CD4-positive, alpha-beta T cell treated with Interleukin-6 at 100 ng/mL for 8 hours (primary cell): ENCODE measurements at regions not wholly inside any gene's neighbourhood (a gene's known extent, or its start where the extent isn't known, plus 50 kb on each side); places are given as distances from the start of the nearest gene placed in this dataset.
A peak's percentile ranks its signal among the peaks of the same experiment; 100 is the strongest.

Experiments used
- DNase-seq: peaks from one replicate; pipeline ENCODE4 v3.0.0-alpha.2; 2020; ENCODE audit warnings: mixed read lengths, low spot score

- no peak for DNase-seq
Measured at GRCh38 chr13:80448725-80449124, 107.8 kb upstream of the SPRY2 start.

GRCh38 chr13:80447747-80448146 is 106.8 kb upstream of the SPRY2 start:
- no peak for DNase-seq

GRCh38 chr13:80444240-80445015 is 103.5 kb upstream of the SPRY2 start:
- DNase-seq = no peak

- DNase-seq = no peak
Measured at GRCh38 chr13:80442609-80443008, 101.7 kb upstream of the SPRY2 start.

- DNase-seq = no peak
Measured at GRCh38 chr13:80441968-80442367, 101.0 kb upstream of the SPRY2 start.

DNA sequence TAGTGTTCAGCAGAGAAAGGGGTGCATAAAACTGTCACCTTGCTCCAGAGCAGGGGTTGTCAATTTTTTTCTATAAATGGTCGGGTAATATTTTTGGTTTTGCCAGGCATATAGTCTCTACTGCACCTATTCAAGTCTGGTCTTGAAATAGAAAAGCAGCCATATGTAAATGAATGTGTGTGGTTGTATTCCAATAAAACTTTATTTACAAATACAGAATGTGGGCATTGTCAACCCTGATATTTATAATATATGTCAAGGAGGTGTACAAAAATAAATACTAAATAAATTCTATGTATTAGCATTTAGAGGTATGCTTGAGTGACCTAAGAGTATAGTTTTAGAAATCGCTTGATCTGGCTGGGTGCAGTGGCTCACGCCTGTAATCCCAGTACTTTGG is 97.6 kb upstream of the SPRY2 start:
- DNase-seq = no peak

DNA sequence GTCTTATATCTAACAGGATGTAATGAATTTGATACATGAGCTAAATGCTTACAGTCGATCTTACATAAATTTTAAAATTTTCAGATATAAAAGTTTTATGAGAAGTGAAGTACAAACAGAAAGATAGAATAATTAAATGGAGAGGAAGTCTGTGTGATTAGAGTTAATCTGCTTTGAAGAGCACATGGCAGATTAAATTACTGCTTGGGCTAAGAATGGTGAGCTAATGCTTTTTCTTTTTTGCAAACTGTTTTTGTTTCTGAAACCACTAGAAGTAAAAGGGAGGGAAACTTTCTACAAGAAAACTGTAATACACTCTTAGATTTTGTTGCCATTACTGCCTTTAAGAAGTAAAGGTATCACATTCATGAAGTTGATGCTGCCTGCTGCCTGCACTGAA is 96.3 kb upstream of the SPRY2 start:
- DNase-seq = no peak

DNA sequence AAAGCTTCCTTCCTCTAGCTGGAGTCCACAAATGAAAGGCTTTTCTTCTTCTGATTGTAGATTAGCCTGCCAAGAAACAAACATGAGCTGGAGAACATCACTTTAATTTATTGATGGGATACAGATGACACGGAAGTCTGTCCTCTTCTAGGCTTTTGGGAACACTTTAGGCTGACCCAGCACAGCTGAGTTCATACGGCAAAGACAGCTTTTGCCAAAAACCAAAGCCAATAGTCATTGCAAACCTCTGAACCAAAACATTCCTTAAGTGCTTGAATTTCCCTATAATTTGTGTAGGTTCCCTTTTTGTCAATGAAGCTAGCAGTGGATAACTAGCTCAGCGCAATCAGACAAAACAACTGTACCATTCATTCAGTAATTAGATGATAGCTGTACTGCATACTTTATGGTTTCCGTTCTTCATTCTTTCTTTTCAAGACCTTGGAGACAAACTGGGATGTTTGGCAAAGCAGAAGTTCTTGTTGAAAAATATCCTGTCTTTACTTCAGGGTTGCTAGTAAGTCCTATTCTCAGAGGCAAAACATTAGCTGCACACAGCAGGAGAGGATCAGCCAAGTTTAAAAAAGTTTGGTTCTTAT is 95.7 kb upstream of the SPRY2 start:
- no peak for DNase-seq

GRCh38 chr13:80430561-80430960 is 89.6 kb upstream of the SPRY2 start:
- no peak for DNase-seq

- no peak for DNase-seq
Measured at GRCh38 chr13:80428349-80429096, 87.6 kb upstream of the SPRY2 start.

GRCh38 chr13:80419416-80419815 is 78.5 kb upstream of the SPRY2 start:
- DNase-seq = no peak

GRCh38 chr13:80413611-80414010 is 72.7 kb upstream of the SPRY2 start:
- no peak for DNase-seq

DNA sequence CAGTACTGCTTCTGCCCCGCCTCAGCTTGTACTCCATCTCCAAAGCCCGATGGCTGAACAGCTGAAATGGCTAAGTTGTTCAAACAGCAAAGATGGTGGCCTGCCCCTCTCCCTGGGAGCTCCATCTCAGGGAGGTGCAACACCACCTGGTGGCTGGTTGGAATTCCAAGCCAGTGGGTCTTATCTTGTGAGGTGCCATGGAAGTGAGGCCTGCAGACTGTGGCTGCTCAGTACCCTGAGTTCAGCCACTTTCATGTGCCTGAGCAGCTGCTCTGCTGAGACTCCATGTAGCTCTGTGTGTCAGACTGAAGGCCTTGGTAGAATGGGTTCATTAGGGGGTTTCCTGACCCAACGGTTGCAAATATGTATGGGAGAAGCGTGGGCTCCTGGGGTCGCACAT is 67.3 kb upstream of the SPRY2 start:
- DNase-seq = no peak

- DNase-seq = no peak
Measured at GRCh38 chr13:80400865-80401426, 60.0 kb upstream of the SPRY2 start.

- DNase-seq = no peak
Measured at GRCh38 chr13:80400164-80400864, 59.4 kb upstream of the SPRY2 start.

- peak; percentile 12 for DNase-seq
Measured at GRCh38 chr13:80399340-80400163, 58.6 kb upstream of the SPRY2 start.
